ENCODE measurements at regions not wholly inside any gene's neighbourhood (a gene's known extent, or its start where the extent isn't known, plus 50 kb on each side); places are given as distances from the start of the nearest gene placed in this dataset.

DNA sequence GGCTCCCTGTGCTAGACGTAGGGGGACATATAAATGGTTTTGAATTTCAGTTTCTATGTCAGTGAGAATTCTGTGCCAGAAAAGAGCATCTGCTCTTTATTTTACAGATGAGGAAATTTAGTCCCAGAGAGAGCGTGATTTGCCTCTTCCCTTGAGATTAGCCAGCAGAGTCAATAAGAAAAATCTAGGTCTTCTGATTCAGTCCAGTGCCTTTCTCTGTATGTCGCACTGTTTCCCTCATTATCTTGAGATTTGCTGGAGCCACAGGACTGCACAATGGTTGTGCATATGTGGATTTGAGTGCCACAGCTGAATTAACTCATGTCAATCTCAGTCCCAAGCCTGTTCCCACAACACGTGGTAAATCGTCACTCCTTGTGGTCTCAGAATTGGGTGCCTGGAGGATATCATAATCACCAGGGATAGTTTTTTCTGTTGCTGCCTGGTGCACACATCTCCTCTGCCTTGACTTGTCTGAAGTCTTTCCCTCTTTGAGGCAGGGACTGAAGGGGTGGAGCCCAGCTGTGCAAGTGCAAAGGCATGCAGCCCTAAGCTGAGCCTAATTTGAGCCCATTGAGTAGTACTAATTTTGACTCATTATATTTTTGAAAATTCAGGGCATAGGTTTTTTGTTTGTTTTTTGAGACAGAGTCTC is 276.7 kb downstream of the SOX4 start:
- H2BK120ac ChIP-seq (ENCODE audit: insufficient read depth, low read length, poor library complexity), result no peak overlapping the region
- H3K27ac ChIP-seq (ENCODE audit: low read depth, low read length), result no peak overlapping the region
- H2BK12ac ChIP-seq (ENCODE audit: low read length), result no peak overlapping the region
- H4K12ac ChIP-seq (ENCODE audit: low read depth, low read length), result no peak overlapping the region
- no peak overlapping the region for H3K18ac ChIP-seq (ENCODE audit: low read length)
- H3K4me3 ChIP-seq (ENCODE audit: low read depth, low read length), result no peak overlapping the region
- no peak overlapping the region for H3K4me2 ChIP-seq (ENCODE audit: low read length)
- H3K4ac ChIP-seq (ENCODE audit: low read depth, low read length), result no peak overlapping the region
- no peaks in the 10 kb centered on the region for H3K79me2 ChIP-seq (ENCODE audit: control insufficient read depth, insufficient read depth, low read length, poor library complexity)
- peaks cover 7% of the 10 kb centered on the region for H3K79me1 ChIP-seq (ENCODE audit: low read length)
- H3K27me3 ChIP-seq (ENCODE audit: insufficient read depth, low read length), result no peaks in the 10 kb centered on the region
- no peak overlapping the region for H4K8ac ChIP-seq (ENCODE audit: low read depth, low read length)
- H3K36me3 ChIP-seq (ENCODE audit: control insufficient read depth in 1 of 2, insufficient read depth in 2 of 2, low read length in 2 of 2), result peaks cover 0 to 9% of the 10 kb centered on the region in 2 experiments
- H2AK5ac ChIP-seq (ENCODE audit: low read length), result no peak overlapping the region
- H3K14ac ChIP-seq (ENCODE audit: low read length), result no peak overlapping the region
- H2AFZ ChIP-seq (ENCODE audit: insufficient read depth, low read length, poor library complexity), result no peak overlapping the region
- H3K4me1 ChIP-seq (ENCODE audit: control insufficient read depth in 1 of 2, insufficient read depth in 2 of 2, low read length in 2 of 2), result peaks cover 9 to 19% of the 10 kb centered on the region in 2 experiments
- no peak overlapping the region for H3K9ac ChIP-seq (ENCODE audit: low read length)
- no peak overlapping the region for H2BK5ac ChIP-seq (ENCODE audit: low read depth, low read length, poor library complexity)
- H3K9me3 ChIP-seq (ENCODE audit: insufficient read depth, low read depth, low read length), result no peaks in the 10 kb centered on the region
- H4K91ac ChIP-seq (ENCODE audit: low read depth, low read length), result no peak overlapping the region
- no peak overlapping the region for H3K23ac ChIP-seq (ENCODE audit: low read length)
- no peak for DNase-seq
- WGBS (ENCODE audit: extremely low coverage, insufficient coverage, insufficient read length), result no CpG with 5 or more reads among the region's 5 CpGs

DNA sequence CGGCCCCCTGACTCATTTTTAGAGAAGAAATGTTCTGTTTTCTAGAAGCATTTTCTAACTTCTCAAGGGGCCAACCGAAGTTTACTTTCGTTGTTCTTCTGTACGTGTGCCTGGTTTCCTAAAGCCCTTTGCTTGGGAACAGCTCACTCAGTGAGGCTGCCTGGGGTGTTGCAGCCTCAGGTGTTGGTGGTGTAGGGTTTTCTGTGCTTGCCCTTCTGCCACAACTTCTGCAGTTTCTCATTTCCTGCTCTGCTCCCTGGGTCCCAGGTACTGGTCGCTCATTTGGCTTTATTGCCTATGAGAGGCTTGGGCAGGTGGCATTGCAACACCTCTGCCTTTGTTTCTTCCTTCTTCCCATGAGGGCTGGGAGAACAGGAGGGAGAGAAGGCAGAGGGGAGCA is 278.3 kb downstream of the SOX4 start:
- Histone ChIP-seq H4K12ac (ENCODE audit: low read depth, low read length) (no peak overlapping the region), H3K9me3 (ENCODE audit: insufficient read depth, low read depth, low read length) (no peaks in the 10 kb centered on the region), H3K14ac (ENCODE audit: low read length) (no peak overlapping the region), H3K9ac (ENCODE audit: low read length) (no peak overlapping the region), H3K4me3 (ENCODE audit: low read depth, low read length) (no peak overlapping the region), H3K4me2 (ENCODE audit: low read length) (no peak overlapping the region), H4K8ac (ENCODE audit: low read depth, low read length) (no peak overlapping the region), H3K27me3 (ENCODE audit: insufficient read depth, low read length) (no peaks in the 10 kb centered on the region), H3K23ac (ENCODE audit: low read length) (no peak overlapping the region), H3K79me1 (ENCODE audit: low read length) (peaks cover 7% of the 10 kb centered on the region), H3K4me1 (ENCODE audit: control insufficient read depth in 1 of 2, insufficient read depth in 2 of 2, low read length in 2 of 2) (peaks cover 9 to 19% of the 10 kb centered on the region in 2 experiments), H2BK5ac (ENCODE audit: low read depth, low read length, poor library complexity) (no peak overlapping the region), H2BK120ac (ENCODE audit: insufficient read depth, low read length, poor library complexity) (no peak overlapping the region), H2BK12ac (ENCODE audit: low read length) (no peak overlapping the region), H2AFZ (ENCODE audit: insufficient read depth, low read length, poor library complexity) (no peak overlapping the region), H3K79me2 (ENCODE audit: control insufficient read depth, insufficient read depth, low read length, poor library complexity) (no peaks in the 10 kb centered on the region), H3K4ac (ENCODE audit: low read depth, low read length) (no peak overlapping the region), H3K36me3 (ENCODE audit: control insufficient read depth in 1 of 2, insufficient read depth in 2 of 2, low read length in 2 of 2) (peaks cover 0 to 9% of the 10 kb centered on the region in 2 experiments), H2AK5ac (ENCODE audit: low read length) (no peak overlapping the region), H3K27ac (ENCODE audit: low read depth, low read length) (no peak overlapping the region), H3K18ac (ENCODE audit: low read length) (no peak overlapping the region), H4K91ac (ENCODE audit: low read depth, low read length) (no peak overlapping the region)
- no CpG with 5 or more reads among the region's 5 CpGs for WGBS (ENCODE audit: extremely low coverage, insufficient coverage, insufficient read length)
- DNase-seq, result no peak

- no peak for DNase-seq
- H3K79me2 ChIP-seq (ENCODE audit: control insufficient read depth, insufficient read depth, low read length, poor library complexity), result no peaks in the 10 kb centered on the region
- peaks cover 9 to 19% of the 10 kb centered on the region in 2 experiments for H3K4me1 ChIP-seq (ENCODE audit: control insufficient read depth in 1 of 2, insufficient read depth in 2 of 2, low read length in 2 of 2)
These were observed 279.2 kb downstream of the SOX4 start for GRCh38 chr6:21872749-21873148.

GRCh38 chr6:21873562-21873961 is 280.0 kb downstream of the SOX4 start:
- Histone ChIP-seq H3K27ac (ENCODE audit: low read depth, low read length) (peak overlapping the region; percentile 58), H3K18ac (ENCODE audit: low read length) (peak overlapping the region; percentile 6), H4K12ac (ENCODE audit: low read depth, low read length) (no peak overlapping the region), H3K27me3 (ENCODE audit: insufficient read depth, low read length) (no peaks in the 10 kb centered on the region), H3K4me3 (ENCODE audit: low read depth, low read length) (no peak overlapping the region), H2BK120ac (ENCODE audit: insufficient read depth, low read length, poor library complexity) (no peak overlapping the region), H3K79me1 (ENCODE audit: low read length) (peaks cover 7% of the 10 kb centered on the region), H2BK12ac (ENCODE audit: low read length) (no peak overlapping the region), H3K14ac (ENCODE audit: low read length) (no peak overlapping the region), H3K9ac (ENCODE audit: low read length) (no peak overlapping the region), H3K79me2 (ENCODE audit: control insufficient read depth, insufficient read depth, low read length, poor library complexity) (no peaks in the 10 kb centered on the region), H2AFZ (ENCODE audit: insufficient read depth, low read length, poor library complexity) (no peak overlapping the region), H4K91ac (ENCODE audit: low read depth, low read length) (peak overlapping the region; percentile 46), H3K9me3 (ENCODE audit: insufficient read depth, low read depth, low read length) (no peaks in the 10 kb centered on the region), H3K4ac (ENCODE audit: low read depth, low read length) (no peak overlapping the region), H2AK5ac (ENCODE audit: low read length) (no peak overlapping the region), H3K23ac (ENCODE audit: low read length) (no peak overlapping the region), H3K4me1 (ENCODE audit: control insufficient read depth in 1 of 2, insufficient read depth in 2 of 2, low read length in 2 of 2) (peaks cover 9 to 19% of the 10 kb centered on the region in 2 experiments), H3K36me3 (ENCODE audit: control insufficient read depth in 1 of 2, insufficient read depth in 2 of 2, low read length in 2 of 2) (peaks cover 0 to 9% of the 10 kb centered on the region in 2 experiments), H4K8ac (ENCODE audit: low read depth, low read length) (no peak overlapping the region), H3K4me2 (ENCODE audit: low read length) (no peak overlapping the region), H2BK5ac (ENCODE audit: low read depth, low read length, poor library complexity) (peak overlapping the region; percentile 0)
- no peak for DNase-seq
- WGBS (ENCODE audit: extremely low coverage, insufficient coverage, insufficient read length), result no CpG with 5 or more reads among the region's 10 CpGs

More at GRCh38 chr6:21872749-21873148, 279.2 kb downstream of the SOX4 start:
- Histone ChIP-seq H3K36me3 (ENCODE audit: control insufficient read depth in 1 of 2, insufficient read depth in 2 of 2, low read length in 2 of 2) (peaks cover 0 to 9% of the 10 kb centered on the region in 2 experiments), H3K9me3 (ENCODE audit: insufficient read depth, low read depth, low read length) (no peaks in the 10 kb centered on the region), H4K12ac (ENCODE audit: low read depth, low read length) (no peak overlapping the region), H3K4ac (ENCODE audit: low read depth, low read length) (no peak overlapping the region), H4K91ac (ENCODE audit: low read depth, low read length) (no peak overlapping the region), H4K8ac (ENCODE audit: low read depth, low read length) (no peak overlapping the region), H3K4me3 (ENCODE audit: low read depth, low read length) (no peak overlapping the region), H2BK120ac (ENCODE audit: insufficient read depth, low read length, poor library complexity) (no peak overlapping the region), H3K23ac (ENCODE audit: low read length) (no peak overlapping the region), H2BK12ac (ENCODE audit: low read length) (no peak overlapping the region), H3K27me3 (ENCODE audit: insufficient read depth, low read length) (no peaks in the 10 kb centered on the region), H2AK5ac (ENCODE audit: low read length) (no peak overlapping the region), H3K79me1 (ENCODE audit: low read length) (peaks cover 7% of the 10 kb centered on the region), H2BK5ac (ENCODE audit: low read depth, low read length, poor library complexity) (no peak overlapping the region), H3K27ac (ENCODE audit: low read depth, low read length) (no peak overlapping the region), H3K18ac (ENCODE audit: low read length) (no peak overlapping the region), H3K14ac (ENCODE audit: low read length) (no peak overlapping the region), H3K4me2 (ENCODE audit: low read length) (no peak overlapping the region), H3K9ac (ENCODE audit: low read length) (no peak overlapping the region), H2AFZ (ENCODE audit: insufficient read depth, low read length, poor library complexity) (no peak overlapping the region)
- no CpG with 5 or more reads among the region's 2 CpGs for WGBS (ENCODE audit: extremely low coverage, insufficient coverage, insufficient read length)

Data from trophoblast cell (in vitro differentiated cells and primary cell).